GM10847 (cell line): ENCODE measurements at regions not wholly inside any gene's neighbourhood (a gene's known extent, or its start where the extent isn't known, plus 50 kb on each side); places are given as distances from the start of the nearest gene placed in this dataset.

Experiments used
- POLR2A ChIP-seq: IDR thresholded peaks from 2 replicates; pipeline ENCODE4 v1.6.1; 2011; ENCODE audit not compliant: insufficient read length; ENCODE audit errors: extremely low read depth

DNA sequence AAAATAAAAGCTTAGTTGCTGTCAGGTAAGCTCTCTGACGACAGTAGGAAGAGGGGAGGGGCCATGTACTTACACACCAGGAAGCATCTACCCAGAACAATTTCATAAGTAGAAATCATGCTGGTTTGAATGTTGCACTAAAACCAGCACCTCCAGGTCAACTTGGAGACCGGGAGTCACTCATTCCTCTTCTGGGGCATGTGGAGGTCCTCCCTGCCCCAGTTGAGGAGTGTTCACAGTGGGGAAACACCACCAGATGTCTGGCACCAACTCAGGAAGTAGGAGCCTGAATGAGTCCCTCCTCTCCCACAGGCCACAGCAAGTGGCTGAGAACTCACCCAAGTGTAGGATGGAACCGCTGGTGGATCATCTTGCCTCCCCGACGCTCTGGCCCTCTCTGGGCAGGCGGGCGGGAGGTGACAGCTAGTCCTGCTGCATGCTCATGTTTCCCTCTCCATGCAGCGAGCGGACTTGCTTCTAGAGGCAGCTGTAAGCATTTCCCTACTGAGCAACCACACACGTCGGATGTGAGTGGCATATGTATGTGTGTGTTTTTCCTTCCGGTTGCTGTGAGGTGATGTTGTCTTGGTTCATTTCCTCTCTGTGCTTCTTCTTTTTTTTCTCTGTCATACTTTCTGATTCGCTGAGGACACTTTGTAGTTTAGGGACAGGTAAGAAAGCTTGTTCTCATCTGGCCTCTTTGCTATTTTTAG is 149.5 kb upstream of the NEDD9 start:
- peak; percentile 65 for TF ChIP-seq POLR2A

DNA sequence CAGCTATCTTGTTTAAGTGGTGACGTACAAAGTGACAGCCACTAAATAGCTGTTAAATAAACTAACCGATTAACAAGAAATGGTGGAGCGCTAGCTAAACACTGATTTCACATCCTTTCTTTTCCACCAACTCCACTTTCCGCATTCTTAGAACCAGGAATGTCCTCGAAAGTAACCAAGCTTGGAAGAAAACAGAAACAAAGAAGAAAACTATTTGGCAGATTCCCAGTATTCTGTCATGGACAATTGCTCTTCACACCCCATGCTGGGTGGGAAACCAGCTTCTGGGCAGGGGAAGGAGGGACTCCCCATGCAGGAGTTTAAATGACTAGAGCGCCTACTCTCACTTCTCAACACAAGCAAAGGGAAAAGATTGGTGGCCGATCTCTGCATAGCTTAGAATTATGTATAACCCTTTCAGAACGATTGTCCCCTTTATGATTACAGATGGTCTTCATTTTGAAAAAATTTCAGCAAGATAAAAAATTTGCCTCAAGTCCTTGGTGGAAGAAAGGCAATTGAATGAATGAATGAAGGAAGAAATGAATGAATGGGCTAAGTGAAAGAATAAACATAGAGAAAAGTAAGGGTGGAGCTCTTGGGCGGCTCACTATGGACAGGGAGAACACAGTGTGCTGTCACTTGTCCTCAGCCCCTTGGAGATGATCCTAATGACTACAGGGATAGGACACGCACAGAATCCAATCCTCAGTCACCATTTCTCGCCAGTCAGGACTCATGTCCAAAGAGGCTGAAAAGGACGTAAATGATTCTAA is 148.7 kb upstream of the NEDD9 start:
- no peak for TF ChIP-seq POLR2A

- no peak for TF ChIP-seq POLR2A
Measured at GRCh38 chr6:11380549-11380948, 148.1 kb upstream of the NEDD9 start.

DNA sequence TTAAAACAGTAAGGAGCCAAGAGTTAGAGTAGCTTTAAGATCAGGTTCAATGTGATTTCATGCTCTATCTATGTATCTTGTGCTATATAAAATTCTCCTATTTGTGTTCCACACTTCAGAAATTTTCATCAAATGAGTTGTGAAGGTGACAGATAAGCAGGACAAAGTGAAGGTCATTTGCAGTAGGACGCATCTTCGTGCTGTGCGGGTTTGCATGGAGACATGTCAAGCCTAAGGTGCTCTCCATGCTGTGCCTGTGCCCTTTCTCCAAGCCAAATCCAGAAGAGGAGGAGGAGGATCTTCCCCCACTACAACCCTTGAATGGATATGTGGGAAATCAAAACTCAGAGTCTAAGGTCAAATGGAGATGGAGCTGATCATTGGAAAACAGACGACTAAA is 147.3 kb upstream of the NEDD9 start:
- TF ChIP-seq POLR2A = no peak

DNA sequence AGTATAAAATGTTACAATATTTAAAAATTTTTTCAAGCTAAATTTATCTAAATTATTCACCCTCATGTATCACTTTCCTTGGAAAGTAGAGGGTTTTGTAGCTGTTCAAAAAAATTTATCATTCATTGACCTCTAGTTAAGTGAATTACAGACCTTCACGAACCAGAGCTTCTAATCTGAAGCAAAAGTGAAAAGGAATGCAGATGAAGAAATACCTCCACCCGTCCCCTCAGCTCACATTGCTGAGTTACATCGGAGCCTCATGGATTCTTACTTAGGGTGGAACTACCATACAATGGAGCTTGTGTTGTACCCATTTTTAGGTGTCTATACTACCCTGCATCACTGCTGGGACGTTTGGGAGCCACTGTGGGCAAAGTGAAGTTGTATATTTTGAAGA is 146.2 kb upstream of the NEDD9 start:
- TF ChIP-seq POLR2A = no peak

- no peak for TF ChIP-seq POLR2A
Measured at GRCh38 chr6:11374036-11375010, 141.9 kb upstream of the NEDD9 start.

GRCh38 chr6:11373208-11373607 is 140.7 kb upstream of the NEDD9 start:
- no peak for TF ChIP-seq POLR2A

- TF ChIP-seq POLR2A = no peak
Measured at GRCh38 chr6:11370191-11371018, 137.9 kb upstream of the NEDD9 start.

GRCh38 chr6:11368760-11369159 is 136.3 kb upstream of the NEDD9 start:
- no peak for TF ChIP-seq POLR2A

DNA sequence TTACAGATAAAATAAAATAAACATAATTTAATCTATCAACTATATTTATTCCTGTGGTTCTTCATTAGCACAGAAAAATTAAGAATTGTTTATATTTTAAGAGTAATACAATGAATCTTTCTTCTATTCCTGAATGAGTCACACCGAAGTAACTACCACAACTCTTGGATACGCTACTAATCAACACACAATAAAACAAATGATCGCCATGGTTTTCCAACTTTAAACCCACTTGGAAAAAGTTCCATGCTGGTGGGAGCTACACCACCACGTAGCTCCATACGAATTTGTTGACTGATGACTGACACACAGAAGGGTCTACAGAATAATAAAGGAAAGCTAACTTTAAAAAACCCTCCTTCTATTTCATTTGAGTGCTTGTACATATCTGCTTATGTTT is 135.8 kb upstream of the NEDD9 start:
- no peak for TF ChIP-seq POLR2A

DNA sequence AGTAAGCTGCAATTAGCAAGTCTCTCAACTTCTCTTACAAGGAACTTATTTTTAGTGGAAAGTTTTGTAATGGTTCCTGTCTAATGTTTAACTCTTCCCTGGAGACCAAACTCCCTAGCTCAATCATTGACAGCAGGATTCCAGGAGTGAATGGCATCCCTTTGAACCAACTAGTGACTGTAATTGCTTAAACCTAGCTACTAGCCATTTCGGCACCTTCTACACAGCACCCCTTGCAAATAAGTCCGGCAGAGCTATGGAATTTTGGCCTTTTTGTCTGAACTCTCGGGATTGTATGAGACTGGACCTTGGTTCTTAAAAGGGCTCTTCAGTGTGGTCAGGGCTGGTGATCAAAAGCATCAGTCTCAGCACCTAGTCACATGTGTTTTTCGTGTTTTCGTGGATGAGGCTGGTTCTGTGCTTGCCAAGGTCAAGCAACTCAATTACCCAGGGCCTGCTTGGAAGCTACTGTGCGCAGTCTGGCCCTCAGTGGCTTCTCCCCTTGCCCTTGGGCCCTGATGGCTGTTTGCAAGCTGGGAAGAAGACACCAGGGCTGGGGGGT is 135.3 kb upstream of the NEDD9 start:
- TF ChIP-seq POLR2A = no peak

DNA sequence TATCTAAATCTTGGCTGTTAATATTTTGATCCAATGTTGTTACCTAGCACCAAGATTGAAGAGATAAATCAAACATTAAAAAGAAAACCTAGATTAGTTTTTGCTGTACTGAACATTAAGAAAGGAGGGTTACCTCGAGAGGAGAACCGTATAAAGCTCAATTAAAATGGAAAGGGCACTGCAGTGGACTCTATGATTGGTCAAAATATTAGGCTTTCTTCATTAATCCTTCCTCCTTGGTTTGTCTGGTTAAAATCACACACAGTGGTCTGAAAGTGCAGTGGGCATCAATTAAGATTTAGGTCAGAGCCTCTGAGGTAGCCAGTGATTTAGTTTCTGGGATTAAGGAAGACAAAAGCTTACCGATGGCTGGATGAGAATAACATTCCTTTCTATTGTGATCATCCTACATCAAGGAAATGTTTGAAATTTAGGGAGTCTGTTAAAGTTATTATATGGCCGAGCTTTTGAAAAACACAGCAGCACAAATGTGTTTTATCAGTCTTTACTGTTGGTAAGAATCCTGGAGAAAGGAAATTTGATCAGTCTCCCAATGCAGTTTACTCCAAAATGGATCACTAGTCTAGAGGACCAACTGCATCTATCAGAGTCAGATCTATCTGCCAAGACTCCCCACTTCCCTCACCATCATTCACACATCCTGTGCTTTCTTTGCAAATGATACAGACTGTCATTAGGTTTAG is 134.6 kb upstream of the NEDD9 start:
- TF ChIP-seq POLR2A = no peak

DNA sequence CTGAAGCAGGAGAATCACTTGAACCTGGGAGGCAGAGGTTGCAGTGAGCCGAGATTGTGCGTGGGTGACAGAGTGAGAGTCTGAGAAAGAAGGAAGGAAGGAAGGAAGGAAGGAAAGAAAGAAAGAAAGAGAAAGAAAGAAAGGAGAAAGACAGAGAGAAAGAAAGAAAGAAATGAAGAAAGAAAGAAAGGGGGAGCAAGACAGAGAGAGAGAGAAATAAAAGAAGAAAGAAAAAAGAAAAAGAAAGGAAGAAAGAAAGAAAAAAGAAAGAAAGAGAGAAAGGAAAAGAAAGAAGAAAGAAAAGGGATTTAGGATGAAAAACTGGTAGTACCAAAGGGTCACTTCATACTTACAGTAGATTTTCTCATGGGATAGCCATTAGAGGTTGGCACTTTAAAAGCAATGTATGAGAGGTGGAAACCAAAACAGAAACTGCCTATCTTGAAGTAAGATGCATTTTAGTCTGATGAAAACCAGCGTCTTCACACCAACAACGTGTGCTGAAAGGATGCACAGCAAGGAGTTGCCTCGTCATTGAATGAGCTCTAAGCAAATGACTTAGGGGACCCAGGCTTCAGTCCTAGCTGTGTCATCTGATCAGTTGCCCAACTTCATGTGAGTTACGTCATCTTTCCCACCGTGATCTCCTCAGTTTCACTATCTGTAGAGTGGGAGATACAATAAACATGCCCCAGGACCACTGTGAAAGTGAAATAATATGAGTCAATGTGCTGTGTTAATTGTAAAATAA is 133.9 kb upstream of the NEDD9 start:
- TF ChIP-seq POLR2A = no peak
